ENCODE measurements at regions not wholly inside any gene's neighbourhood (a gene's known extent, or its start where the extent isn't known, plus 50 kb on each side); places are given as distances from the start of the nearest gene placed in this dataset.

- no peak overlapping the region for H3K4me3 ChIP-seq (ENCODE audit: low read depth, low read length)
Observed at GRCh38 chr2:104127049-104127770, 726.7 kb upstream of the POU3F3 start.

GRCh38 chr2:104140361-104140760 lies 713.6 kb upstream of the POU3F3 start:
- Histone ChIP-seq H3K36me3 (ENCODE audit: control insufficient read depth, insufficient read depth, low read length) (no peaks in the 10 kb centered on the region), H3K27ac (no peak overlapping the region), H3K9me3 (ENCODE audit: control insufficient read depth, low read length) (no peaks in the 10 kb centered on the region), H3K4me3 (ENCODE audit: low read depth, low read length) (no peak overlapping the region), H2AFZ (no peak overlapping the region), H3K27me3 (ENCODE audit: control insufficient read depth, insufficient read depth, low read length) (no peaks in the 10 kb centered on the region), H3K4me1 (no peaks in the 10 kb centered on the region), H3K9ac (no peak overlapping the region), H3K4me2 (ENCODE audit: low read length) (no peak overlapping the region), H3K79me2 (no peaks in the 10 kb centered on the region)
- no peak for TF ChIP-seq CTCF (IDR thresholded peaks at IDR 0.05)

More at GRCh38 chr2:104127049-104127770, 726.7 kb upstream of the POU3F3 start:
- H3K9ac ChIP-seq: no peak overlapping the region
- no peaks in the 10 kb centered on the region for H3K36me3 ChIP-seq (ENCODE audit: control insufficient read depth, insufficient read depth, low read length)
- no peak for TF ChIP-seq CTCF (IDR thresholded peaks at IDR 0.05)
- no peak overlapping the region for H2AFZ ChIP-seq
- no peaks in the 10 kb centered on the region for H3K4me1 ChIP-seq
- H3K79me2 ChIP-seq: no peaks in the 10 kb centered on the region
- no peak overlapping the region for H3K27ac ChIP-seq
- H3K27me3 ChIP-seq (ENCODE audit: control insufficient read depth, insufficient read depth, low read length): no peaks in the 10 kb centered on the region
- no peak overlapping the region for H3K4me2 ChIP-seq (ENCODE audit: low read length)
- no peaks in the 10 kb centered on the region for H3K9me3 ChIP-seq (ENCODE audit: control insufficient read depth, low read length)

DNA sequence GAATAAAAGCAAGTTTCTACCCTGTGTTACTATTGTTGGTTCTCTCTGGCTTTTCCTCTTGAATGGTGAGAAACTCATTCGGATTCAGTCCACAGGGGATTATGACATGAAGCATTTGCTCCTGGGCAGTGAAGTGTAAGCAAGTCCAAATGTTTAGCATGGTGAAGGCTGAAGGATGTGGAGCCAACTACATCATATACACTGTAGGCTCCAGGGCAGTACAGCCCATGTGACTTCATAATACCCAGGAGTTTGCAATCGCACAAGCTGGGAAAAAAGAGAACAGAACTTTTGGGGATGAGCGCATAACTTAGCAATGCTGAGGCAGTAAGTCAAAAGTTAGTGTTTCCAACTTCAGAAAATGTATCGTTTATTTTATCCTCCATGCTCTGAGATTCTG lies 695.7 kb upstream of the POU3F3 start:
- Histone ChIP-seq H3K9me3 (ENCODE audit: control insufficient read depth, low read length) (no peaks in the 10 kb centered on the region), H3K4me2 (ENCODE audit: low read length) (no peak overlapping the region), H3K27ac (no peak overlapping the region), H3K79me2 (no peaks in the 10 kb centered on the region), H3K4me1 (no peaks in the 10 kb centered on the region), H3K9ac (no peak overlapping the region), H3K36me3 (ENCODE audit: control insufficient read depth, insufficient read depth, low read length) (no peaks in the 10 kb centered on the region), H3K27me3 (ENCODE audit: control insufficient read depth, insufficient read depth, low read length) (no peaks in the 10 kb centered on the region), H2AFZ (no peak overlapping the region), H3K4me3 (ENCODE audit: low read depth, low read length) (no peak overlapping the region)
- TF ChIP-seq CTCF (IDR thresholded peaks at IDR 0.05): no peak

- H3K4me2 ChIP-seq (ENCODE audit: low read length): no peak overlapping the region
- H3K79me2 ChIP-seq: no peaks in the 10 kb centered on the region
- H3K9me3 ChIP-seq (ENCODE audit: control insufficient read depth, low read length): no peaks in the 10 kb centered on the region
- H3K36me3 ChIP-seq (ENCODE audit: control insufficient read depth, insufficient read depth, low read length): no peaks in the 10 kb centered on the region
- TF ChIP-seq CTCF (IDR thresholded peaks at IDR 0.05): no peak
- no peak overlapping the region for H3K27ac ChIP-seq
- H3K4me3 ChIP-seq (ENCODE audit: low read depth, low read length): no peak overlapping the region
- no peaks in the 10 kb centered on the region for H3K27me3 ChIP-seq (ENCODE audit: control insufficient read depth, insufficient read depth, low read length)
- H2AFZ ChIP-seq: no peak overlapping the region
- no peak overlapping the region for H3K9ac ChIP-seq
- no peaks in the 10 kb centered on the region for H3K4me1 ChIP-seq
Observed at GRCh38 chr2:104163611-104164130, 690.2 kb upstream of the POU3F3 start.
